ENCODE measurements at regions not wholly inside any gene's neighbourhood (a gene's known extent, or its start where the extent isn't known, plus 50 kb on each side); places are given as distances from the start of the nearest gene placed in this dataset.

DNA sequence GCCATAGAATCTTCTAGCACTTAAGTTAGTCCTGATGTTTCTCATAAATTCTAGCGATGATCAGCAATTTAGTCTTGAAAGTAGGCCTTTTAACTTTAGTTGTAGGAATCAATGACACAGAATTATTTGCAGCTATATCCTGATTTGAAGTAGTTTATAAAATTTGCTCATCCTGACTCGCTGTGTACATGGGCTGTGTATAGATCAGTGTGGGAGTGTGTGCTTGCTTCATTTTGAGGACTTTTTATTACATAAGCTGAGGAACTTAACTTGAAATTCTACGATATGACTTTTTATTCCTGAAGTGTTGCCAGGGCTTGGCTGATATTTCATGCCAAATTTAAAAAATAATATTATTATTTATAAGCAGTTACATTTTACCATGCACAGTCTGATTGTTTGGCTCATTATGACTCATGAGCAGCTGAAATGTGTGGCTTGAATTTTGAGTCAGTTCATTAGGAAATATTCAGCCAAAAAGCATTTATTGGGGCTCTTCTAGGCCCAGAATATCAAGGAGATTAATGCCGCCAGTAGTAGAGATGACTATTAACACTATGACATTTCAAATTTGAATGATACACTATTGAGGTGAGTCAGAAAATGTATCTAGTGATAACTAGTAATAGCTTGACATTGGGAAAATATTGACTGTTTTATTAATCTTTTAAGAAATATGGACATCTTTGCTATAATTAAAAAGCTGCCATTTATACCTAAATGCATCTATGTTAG lies 128.9 kb upstream of the LIMCH1 start:
- TF ChIP-seq POLR2A (IDR thresholded peaks at IDR 0.05; ENCODE audit: control extremely low read depth in 1 of 2, low read depth in 2 of 2, low read length in 2 of 2) (no peak), EP300 (IDR thresholded peaks at IDR 0.05; ENCODE audit: borderline replicate concordance in 1 of 2, low read depth in 2 of 2, low read length in 2 of 2) (no peak), SIX5 (IDR thresholded peaks at IDR 0.05; ENCODE audit: low read depth, low read length) (no peak), EZH2 (IDR thresholded peaks at IDR 0.05; ENCODE audit: low read depth, low read length, severe bottlenecking) (no peak), YY1 (IDR thresholded peaks at IDR 0.05; ENCODE audit: low read depth, low read length) (no peak), BACH1 (IDR thresholded peaks at IDR 0.05; ENCODE audit: low read length) (no peak), ZNF274 (IDR thresholded peaks at IDR 0.05; ENCODE audit: borderline replicate concordance, extremely low read depth, low read length) (no peak), KDM5A (IDR thresholded peaks at IDR 0.05; ENCODE audit: low read length) (no peak)
